HG03378 (cell line): ENCODE measurements at regions not wholly inside any gene's neighbourhood (a gene's known extent, or its start where the extent isn't known, plus 50 kb on each side); places are given as distances from the start of the nearest gene placed in this dataset.

ENCODE experiments used
- ATAC-seq: cut with Tn5 transposase; IDR thresholded peaks from one replicate; pipeline ENCODE4 v1.9.1; 2021; ENCODE audit warnings: mild to moderate bottlenecking, moderate library complexity; ENCODE audit not compliant: unreplicated experiment

DNA sequence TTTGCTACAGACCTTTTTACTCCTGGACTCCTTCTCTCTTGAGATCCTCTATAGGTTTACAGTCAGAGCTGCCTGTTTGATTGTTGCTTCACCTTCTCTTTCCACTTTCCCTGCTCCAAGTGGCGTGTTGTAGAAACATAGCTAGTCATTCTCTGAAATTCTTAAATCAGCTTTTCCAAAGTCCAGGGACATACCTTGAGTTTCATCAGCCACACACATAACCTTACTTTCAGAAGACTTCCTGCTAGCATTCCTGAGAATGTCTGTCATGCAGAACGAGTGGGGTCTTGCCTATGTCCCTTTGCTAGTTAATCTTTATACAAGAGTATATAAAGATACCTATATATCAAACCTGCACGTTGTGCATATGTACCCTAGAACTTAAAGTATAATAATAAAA, 230.3 kb upstream of the ZNF462 start:
- no peak for ATAC-seq

DNA sequence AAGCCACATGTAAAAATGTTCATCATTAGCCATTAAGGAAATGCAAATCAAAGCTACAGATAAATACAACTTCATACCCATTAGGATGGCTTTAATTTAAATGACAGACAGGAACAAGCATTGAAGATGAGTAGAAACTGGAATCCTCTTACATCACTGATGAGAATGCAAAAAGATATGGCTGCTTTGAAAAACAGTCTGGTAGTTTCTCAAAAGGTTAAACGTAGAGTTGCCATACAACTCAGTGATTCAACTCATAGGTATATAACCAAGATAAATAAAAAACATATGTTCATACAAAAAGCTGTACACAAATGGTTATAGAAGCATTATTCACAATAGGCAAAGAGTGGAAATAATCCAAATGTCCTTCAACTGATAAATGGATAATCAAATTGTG, 228.8 kb upstream of the ZNF462 start:
- no peak for ATAC-seq

DNA sequence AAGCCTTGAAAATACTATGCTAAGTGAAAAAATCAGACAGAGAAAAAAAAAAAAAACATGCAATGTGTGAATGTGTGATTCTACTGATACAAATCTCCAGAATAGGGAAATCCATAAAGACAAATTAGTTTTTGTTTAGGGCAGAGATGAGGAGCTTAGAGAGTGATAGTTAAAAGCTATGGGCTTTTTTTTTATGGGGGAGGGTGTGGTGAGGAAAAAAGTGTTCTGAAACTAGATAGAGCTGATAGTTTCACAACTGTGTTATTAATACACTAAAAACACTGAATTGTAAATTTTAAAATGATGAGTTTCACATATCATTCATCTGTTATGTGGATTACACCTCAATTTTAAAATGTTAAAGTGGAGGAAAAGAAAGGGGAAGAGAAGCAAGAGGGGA, 228.3 kb upstream of the ZNF462 start:
- no peak for ATAC-seq

DNA sequence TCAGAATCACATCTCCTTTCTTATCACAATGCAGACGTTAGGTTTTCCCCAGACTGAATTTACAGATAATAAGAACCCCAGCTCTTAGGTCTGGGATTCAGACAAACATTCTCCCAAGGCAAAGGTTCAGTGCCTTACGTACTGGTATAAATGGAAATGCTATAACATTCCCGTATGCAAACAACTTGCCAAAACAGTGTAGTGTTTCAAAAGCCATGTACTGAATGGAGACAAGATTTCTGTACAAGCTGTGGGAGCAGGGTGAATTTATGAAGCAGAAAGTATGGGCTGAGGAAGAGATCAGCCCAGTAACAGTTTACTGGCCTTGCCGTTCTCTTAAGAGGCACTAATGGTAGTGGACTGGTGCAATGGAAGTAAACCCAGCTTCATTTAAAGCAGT, 225.5 kb upstream of the ZNF462 start:
- no peak for ATAC-seq

DNA sequence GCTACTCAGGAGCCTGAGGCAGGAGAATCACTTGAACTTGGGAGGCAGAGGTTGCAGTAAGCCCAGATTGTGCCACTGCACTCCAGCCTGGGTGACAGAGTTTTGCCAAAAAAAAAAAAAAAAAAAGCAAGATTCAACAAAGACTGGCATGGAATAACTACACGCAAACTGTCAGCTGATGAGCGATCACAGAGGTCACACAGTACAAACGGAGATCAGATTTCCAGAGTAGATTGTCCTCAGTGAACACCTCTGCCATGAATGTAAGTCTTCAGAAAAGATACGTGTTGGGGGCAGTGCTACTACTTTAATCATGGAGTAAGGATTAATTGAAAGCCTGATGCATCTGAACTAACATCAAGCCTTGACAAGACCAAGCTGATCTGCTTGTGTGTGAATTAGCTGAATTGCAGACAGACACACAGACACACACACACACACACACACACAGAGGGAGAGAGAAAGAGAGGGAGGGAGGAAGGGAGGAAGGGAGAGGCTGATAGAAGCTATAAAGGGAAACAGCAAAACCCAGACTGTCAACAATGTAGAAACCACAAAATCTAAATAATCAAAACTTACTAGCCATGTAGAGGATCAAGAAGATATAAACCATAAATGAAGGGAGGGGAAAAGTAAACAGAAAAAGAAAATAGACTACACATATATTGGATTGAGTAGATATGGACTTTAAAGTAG, 222.9 kb upstream of the ZNF462 start:
- ATAC-seq = no peak

DNA sequence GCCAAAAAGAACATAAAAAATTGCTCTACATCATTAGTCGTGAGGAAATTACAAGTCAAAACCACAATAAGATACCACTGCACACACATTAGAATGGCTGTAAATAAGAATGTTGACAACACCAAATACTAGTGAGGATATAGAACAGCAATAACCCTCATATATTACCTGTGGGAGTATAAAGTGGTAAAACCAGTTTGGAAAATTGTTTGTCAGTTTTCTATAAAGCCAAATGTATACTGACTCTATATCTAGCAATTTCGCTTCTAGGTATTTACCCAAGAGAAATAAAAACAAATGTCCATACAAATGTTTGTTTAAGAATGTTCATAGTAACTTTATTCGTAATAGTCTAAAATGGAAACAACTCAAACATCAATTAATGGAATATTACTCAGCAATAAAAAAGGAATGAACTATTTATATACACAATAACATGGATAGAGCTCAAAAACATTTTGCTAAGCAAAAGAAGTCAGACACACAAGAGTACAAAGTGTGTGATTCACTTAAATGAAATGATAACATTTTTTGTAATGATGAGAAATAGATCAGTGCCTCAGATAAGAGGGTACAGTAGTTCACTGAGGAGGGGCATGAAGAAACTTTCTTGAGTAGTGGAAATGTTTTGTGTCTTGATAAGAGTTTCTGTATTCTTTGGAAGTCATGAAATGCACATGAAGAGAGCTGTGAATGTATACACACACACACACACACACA, 219.6 kb upstream of the ZNF462 start:
- ATAC-seq = no peak

DNA sequence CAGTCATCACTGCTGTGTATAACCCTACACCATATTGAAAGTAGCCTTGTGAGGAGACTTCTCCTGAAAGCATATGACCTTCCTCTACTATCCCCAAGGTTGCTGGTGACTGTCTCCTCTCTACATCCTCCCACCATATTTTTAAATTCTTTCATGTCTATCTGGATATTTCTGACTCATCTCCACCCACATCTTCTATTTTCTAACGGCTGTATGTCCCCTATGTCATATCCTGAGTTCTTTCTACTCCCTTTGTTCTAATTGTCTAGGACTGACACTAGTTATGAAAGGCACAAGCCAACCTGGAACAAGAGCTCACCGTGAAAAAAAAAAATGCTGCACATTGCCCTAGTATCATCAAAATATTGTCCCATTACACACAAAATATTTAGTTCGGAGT, 218.3 kb upstream of the ZNF462 start:
- no peak for ATAC-seq

DNA sequence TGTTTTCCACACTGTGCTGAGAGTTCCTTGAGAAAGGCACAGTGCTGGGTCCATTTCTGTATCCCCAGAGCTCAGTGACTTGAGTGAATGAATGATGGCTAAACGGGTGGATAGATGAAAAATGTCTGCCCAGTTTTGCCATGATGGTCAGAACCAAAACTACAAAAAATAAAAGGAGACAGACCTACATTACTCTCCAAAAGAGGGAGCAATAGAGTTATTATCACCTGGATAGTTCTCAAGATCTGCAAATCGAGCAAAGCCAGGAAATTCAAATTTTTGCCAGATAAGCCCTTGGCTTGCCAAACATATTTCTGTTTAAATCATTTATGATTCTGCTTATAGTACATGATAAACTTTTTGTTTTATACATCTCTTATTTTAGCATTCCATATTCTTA, 214.2 kb upstream of the ZNF462 start:
- ATAC-seq = no peak

DNA sequence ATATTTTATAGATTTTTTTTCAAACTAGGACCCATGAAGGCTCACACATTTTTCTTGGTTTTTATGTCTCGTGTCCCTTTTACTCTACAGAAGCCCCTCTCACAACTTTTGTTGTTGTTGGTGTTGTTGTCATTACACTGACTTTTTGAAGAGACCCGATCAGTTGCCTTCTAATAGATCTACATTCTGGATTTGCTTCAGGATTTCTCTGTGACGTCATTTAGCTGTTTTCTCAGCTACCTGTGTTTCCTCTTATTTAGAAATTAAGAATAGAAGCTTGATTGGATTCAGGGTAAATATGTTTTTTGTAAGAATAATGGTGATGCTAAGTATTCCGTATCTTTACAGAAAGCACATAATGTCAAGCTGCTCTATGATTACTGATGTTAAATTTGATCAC, 213.3 kb upstream of the ZNF462 start:
- ATAC-seq = no peak

DNA sequence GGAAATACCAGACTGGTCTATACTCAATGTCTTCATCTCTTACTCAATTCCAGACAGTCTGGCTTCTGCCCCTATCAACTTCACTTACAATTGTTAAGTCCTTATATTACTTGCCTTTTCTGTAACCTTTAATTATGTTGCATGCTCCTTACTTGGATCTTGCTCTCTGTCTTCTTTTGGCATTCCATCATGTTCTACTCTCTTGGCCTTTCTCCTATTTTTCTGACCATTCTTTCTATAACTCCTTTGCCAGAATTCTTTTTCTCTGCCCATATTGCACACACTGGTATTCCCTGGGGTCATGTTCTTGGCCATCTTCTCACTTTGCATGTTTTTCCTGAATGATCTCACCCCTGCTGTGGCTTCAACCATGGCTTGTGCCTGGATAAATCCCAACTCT, 209.8 kb upstream of the ZNF462 start:
- ATAC-seq = no peak

DNA sequence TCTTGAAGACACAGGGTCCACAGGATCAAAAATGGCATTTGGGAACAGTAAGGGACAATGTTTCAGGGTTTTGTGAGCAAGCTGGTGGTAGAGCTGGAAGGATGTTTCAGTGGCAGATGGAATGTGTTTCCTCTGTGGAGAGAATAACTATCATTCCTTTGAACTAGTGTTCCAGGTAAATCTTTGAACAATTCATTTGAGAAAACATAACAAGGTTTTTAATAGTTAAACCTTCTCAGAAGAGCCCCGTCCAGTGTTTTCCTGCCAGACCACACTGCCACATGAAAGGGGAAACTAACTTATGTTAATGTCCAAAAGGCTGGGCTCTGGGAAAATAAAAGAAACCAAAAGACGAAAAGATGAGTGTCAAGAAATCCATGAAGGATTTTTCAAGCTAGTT, 207.0 kb upstream of the ZNF462 start:
- no peak for ATAC-seq

DNA sequence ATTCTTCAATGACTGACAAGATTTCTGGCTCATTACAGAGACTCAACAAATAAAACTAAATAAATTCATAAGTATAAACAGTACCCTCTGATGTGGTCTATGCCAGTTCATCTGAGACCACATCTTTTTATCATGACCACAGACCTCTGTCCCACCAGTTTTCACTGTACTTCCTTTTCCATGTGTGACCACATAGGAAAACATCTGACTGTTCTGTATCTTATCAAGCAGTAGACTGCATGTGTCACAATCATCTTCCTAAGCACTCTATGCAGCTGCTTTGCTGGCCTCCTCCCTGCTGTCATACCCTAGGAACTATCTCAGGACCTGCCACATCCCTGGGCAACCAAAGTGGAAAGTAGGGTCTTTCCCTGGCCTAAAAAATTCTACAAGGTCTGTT, 205.0 kb upstream of the ZNF462 start:
- ATAC-seq = no peak

DNA sequence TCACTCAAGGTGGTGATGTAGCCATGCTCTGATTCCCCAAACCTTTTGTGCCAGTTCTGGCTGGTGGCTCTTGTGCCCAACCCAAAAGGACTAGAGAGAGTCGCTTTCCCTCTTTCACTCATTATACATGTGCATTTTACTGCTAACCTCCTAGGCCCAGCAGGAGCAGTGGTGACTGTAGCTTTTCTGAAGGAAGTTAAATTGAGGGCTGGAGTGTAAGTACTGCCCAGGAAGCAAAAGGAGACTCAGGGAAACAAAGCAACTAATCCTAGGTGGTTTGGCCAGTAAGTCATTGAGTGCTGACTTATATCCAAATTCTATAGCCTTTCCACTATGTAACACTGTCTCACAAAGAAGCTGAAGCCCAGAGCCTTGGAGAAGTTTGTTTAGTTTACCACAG, 194.4 kb upstream of the ZNF462 start:
- ATAC-seq = no peak

DNA sequence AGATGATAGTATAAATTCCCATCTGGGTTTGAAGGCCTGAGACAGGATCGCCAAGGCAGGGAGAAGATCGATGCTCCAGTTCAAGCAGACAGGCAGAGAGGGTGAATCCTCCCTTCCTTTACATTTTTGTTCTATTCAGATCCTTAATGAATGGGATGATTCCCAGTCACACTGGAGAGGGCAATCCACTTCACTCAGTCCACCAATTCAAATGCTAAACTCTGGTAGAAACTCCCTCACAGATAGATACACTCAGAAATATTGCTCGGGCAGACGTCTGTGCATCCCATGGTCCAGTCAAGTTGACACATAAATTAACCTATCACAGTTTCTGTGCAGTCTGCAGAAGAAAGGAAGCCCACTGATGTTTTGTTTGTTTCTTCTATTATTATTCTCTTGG, 193.1 kb upstream of the ZNF462 start:
- no peak for ATAC-seq

DNA sequence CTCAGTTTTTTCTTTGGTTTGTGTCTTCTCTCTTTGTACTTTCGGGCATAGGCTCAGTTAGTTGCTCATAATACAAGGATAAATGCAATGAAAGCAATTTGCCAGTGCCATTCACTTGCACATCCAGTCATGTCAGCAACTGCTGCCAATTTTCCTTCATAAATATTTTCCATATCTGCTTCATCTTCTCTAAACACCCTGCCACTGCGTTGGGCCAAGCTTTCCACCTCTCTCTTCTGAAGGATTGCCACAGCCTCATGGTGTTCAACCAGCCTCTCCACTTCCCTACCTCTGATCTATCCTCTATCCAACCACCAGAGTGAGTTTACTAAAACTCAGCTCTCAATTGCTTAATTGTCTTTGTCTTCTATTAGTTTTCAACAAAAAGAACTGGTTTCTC, 192.5 kb upstream of the ZNF462 start:
- ATAC-seq = no peak

DNA sequence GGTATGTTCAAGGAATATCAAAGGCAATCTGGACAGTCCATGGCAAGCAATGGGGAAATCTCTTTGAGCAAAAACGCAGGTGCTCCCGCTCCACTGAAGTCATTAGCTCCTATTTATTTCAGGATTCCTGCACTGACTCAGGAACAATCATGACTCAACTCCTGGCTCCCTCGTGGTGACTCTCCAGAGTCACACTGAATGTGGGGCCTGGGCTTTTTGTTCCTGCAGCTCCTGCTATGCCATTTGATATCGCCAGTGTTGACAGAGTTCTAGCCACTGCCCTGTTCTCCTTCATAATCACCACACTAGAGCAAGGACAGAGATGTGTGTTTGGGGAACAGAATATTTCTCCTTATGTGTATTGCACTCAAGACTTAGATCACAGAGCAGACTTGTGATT, 187.2 kb upstream of the ZNF462 start:
- no peak for ATAC-seq

DNA sequence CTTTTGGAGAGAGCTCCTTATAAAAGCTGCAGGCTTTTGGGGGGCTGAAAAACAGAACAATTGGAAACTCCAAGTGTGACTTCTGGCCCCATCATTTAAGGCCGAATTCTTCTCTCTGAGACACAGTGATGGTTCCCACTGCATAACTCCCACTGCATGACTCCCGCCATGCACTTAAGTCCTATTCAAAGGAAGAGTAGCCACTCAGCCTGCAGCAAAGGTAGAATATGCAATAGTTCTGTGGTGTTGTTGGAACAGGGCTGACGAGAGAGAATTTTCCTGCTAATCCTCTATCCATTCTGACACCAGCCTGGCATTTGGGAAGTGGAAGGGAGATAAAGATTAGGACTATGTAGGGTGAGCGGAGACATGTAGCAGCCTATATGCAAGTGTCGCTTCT, 185.6 kb upstream of the ZNF462 start:
- ATAC-seq = no peak

DNA sequence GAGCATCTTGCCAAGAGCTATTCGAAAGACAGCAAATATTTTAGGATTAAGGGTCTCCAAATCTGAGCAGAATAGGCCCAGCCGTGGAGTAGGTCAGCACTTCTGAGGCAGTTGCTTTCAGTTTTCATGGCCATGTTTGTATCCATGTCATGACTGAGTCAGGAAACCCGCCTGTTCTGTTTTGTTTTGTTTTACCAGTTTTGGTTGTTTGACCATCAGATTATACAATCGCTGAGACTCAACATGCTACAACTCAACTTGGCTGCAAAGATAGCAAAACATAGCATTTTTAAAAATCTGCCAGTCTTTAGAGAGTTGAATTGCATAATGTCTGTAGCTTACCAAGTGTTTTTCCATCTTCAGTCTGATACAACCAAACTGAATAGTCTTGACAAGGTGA, 185.1 kb upstream of the ZNF462 start:
- ATAC-seq = no peak

DNA sequence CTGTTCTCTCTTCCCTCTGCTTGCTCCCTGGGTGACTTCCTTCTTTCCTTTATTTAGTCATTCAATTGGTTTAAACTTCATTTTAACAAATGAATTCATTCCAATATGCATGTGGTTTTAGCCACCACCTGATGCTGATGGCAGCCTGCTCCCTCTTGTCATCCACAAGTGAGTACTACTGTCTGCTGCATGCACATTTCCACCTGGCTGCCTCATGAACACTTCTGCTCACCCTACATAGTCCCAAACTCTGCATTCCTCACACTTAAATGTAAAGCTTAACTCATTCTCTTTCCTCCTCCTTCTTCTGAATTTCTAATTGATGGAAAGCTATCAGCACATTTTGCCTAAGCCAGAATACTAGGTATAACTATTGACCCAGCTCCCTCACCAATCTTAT, 184.7 kb upstream of the ZNF462 start:
- ATAC-seq = no peak

DNA sequence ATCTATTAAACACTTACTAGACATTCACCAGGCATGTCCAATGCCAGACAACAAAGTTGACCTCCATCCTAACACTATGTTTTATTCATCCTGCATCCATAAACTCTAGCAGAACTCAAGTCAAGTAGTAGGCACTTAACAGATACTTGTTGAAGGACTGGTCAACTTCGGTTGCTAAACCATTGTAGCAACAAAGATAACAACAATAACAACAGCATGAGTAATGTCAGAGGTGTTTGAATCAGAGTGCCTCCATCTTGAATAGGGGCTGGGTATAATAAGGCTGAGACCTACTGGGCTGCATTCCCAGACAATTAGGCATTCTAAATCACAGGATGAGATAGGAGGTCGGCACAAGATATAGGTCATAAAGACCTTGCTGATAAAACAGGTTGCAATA, 180.5 kb upstream of the ZNF462 start:
- ATAC-seq = no peak

DNA sequence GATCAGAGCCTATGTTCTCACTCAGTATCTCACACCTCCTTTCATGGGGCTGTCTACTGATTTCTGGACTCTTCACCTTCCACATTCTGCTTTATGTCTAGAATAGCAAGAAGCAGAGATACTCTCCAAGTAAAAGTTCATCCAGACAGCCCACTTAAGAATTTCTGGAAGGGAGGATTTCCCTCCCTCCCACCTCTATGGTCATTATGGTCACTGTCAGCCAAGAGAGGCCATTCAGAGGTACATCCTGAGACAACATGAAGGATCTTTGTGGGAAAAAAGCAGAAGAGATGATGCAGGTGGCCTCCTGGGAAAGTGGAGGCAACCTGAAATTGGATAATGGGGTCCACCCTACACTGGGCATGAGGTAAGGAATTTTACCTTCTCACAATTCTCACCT, 179.5 kb upstream of the ZNF462 start:
- no peak for ATAC-seq

DNA sequence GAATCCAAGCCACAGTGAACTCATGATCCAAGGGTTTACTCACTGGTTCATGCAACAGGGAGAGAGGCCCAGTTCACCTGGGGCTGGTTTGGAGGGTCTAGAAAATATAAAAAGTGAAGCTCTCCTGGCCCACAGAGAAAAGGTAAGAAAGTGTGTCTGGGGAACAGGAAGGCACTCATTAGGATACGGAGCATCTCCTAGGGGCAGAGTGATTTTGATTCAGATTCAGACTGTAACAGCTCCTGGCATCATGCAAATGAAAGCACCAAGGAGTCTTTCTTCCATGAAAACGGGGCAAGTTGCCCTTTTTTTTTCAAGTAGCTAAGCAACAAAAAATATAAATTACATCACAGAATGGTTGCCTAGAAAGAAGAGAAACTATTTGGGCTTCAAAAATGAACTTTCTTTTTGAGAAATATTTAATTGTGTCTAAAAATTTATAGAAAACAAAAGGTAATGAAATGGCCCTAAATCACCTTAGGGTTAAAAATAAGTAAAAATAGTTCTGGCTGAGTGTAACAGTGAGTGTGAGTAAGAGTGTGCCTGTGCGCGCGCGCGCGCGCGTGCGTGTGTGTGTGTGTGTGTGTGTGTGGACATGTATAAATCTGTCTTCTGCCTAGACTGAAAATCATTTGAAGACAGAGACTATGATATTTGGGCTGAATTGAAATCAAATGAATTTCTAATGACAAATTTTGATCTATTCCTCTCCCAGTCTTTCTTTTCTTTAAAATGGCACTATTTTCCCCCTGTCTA, 177.8 kb upstream of the ZNF462 start:
- ATAC-seq = no peak
